GM23248 (cell line): ENCODE measurements at regions not wholly inside any gene's neighbourhood (a gene's known extent, or its start where the extent isn't known, plus 50 kb on each side); places are given as distances from the start of the nearest gene placed in this dataset.

Experiments used
- EZH2 ChIP-seq: fragments of 200-600 bp; sonication (generic); IDR thresholded peaks from 2 replicates; pipeline ENCODE4 v1.6.1; 2018; ENCODE audit warnings: antibody characterized with exemption, mild to moderate bottlenecking; ENCODE audit not compliant: insufficient read depth, poor library complexity, severe bottlenecking
- EZH2phosphoT487 ChIP-seq: fragments of 200-600 bp; sonication (generic); IDR thresholded peaks from 2 replicates; pipeline ENCODE4 v1.6.1; 2018; ENCODE audit warnings: antibody characterized with exemption, moderate library complexity, mild to moderate bottlenecking, low read depth; ENCODE audit not compliant: insufficient read depth

GRCh38 chr13:27851096-27851850 is 59.0 kb downstream of the GSX1 start:
- no peak for TF ChIP-seq EZH2phosphoT487
- TF ChIP-seq EZH2 = no peak
